Activated naive CD8-positive, alpha-beta T cell (primary cell): ENCODE measurements at regions not wholly inside any gene's neighbourhood (a gene's known extent, or its start where the extent isn't known, plus 50 kb on each side); places are given as distances from the start of the nearest gene placed in this dataset.
"Not testable (repeated sequence)": the region's sequence is repeated elsewhere in the genome, so short reads cannot be mapped to it uniquely, and the experiment has no call there.

Experiments used
- H3K27ac Mint-ChIP-seq: one replicate; pipeline ENCODE4 v1.8.0; 2021; ENCODE audit warnings: mixed read lengths
- H3K27me3 Mint-ChIP-seq: one replicate; pipeline ENCODE4 v1.8.0; 2021; ENCODE audit warnings: mixed read lengths
- H3K36me3 Mint-ChIP-seq: one replicate; pipeline ENCODE4 v1.8.0; 2021; ENCODE audit warnings: mixed read lengths
- H3K4me1 Mint-ChIP-seq: one replicate; pipeline ENCODE4 v1.8.0; 2021; ENCODE audit warnings: low read depth, mixed read lengths
- H3K4me3 Mint-ChIP-seq: one replicate; pipeline ENCODE4 v1.8.0; 2021; ENCODE audit warnings: mild to moderate bottlenecking, mixed read lengths
- H3K9me3 Mint-ChIP-seq: one replicate; pipeline ENCODE4 v1.8.0; 2021; ENCODE audit warnings: low read depth, mixed read lengths

DNA sequence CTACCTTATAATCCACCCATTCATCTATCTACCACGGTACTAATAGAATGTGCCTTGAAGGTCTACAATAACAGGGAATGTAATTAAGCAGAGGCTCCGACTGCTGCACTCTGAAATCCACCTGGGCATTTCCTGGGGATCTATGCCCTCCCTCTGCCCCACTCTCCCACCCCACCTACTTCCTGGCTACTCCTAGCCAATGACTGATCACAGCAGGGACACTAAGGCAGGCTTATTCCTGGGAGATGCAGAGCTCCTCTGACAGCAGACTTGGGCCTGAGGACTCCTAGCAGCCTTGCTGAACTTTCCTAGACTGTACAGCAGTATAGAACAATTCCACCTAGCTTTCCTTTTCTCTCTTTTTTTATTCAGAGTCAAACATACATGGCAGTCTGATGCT, 91.1 kb upstream of the DHRS4 start:
- H3K27me3 Mint-ChIP-seq, result peaks cover 7% of the 10 kb centered on the region
- no peaks in the 10 kb centered on the region for H3K9me3 Mint-ChIP-seq
- H3K36me3 Mint-ChIP-seq, result no peaks in the 10 kb centered on the region
- no peak overlapping the region for H3K27ac Mint-ChIP-seq
- H3K4me3 Mint-ChIP-seq, result no peak overlapping the region
- H3K4me1 Mint-ChIP-seq, result no peaks in the 10 kb centered on the region

DNA sequence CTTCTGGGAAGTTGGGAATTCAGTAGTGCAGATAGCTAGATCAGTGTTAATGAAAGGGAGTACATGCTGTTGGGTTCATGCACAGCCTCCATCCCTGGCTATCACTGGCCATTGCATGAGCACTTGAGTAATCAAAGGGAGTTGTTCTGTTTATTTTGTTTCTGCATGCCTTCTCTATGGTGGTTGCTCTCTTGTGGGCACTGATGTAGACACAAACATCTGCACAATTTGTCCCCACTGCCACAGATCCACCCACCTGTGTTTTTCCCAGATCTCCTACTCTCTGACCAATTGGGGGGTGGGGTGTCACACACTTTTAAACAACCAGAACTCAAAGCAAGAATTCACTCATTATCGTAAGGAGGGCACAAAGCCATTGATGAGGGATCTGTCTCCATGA, 89.7 kb upstream of the DHRS4 start:
- Mint-ChIP-seq H3K4me1 (no peaks in the 10 kb centered on the region), H3K36me3 (no peaks in the 10 kb centered on the region), H3K4me3 (no peak overlapping the region)

DNA sequence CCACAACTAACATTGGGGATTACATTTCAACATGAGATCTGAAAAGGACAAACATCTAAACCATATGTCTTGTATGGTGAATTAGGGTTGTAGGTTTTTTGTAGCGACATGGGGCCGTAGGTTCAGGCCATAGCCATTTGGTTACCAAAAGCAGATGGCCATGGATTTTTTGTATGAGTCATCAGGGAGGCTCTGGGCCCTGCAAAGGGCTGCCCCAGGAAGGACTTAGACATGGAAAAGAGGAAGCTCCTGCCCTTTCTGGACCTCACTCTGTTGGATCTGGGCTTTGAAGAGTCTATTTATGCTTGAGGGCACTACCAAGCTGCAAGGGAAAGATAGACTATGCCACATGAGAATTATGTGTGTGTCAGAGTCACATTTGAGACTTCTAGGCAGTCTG, 89.3 kb upstream of the DHRS4 start:
- H3K27ac Mint-ChIP-seq, result no peak overlapping the region

More for the DNA sequence above, 89.7 kb upstream of the DHRS4 start:
- no peak overlapping the region for H3K27ac Mint-ChIP-seq
- peaks cover 8% of the 10 kb centered on the region for H3K27me3 Mint-ChIP-seq
- no peaks in the 10 kb centered on the region for H3K9me3 Mint-ChIP-seq

DNA sequence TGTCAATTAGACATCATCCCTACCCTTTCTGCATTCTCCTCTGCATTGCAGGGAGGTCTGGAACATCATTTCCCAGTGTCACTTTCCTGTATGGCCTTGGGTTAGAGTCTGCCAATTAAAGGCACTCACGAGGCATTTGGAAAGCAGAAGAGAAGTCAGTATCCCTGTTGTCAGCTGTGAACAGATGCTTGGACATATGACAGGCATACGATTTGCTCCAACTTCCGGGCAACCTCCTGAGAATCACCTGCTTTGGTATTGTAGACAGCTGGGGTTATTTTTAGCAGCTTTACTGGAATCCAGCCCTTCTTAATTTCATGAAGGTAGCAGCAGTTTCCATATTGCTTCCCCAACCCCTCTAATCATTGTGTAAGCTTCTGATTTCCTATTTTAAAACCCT, 88.7 kb upstream of the DHRS4 start:
- Mint-ChIP-seq H3K27me3 (peaks cover 10% of the 10 kb centered on the region), H3K4me1 (no peaks in the 10 kb centered on the region), H3K27ac (no peak overlapping the region), H3K36me3 (no peaks in the 10 kb centered on the region), H3K9me3 (no peaks in the 10 kb centered on the region), H3K4me3 (no peak overlapping the region)

More for the DNA sequence above, 89.3 kb upstream of the DHRS4 start:
- Mint-ChIP-seq H3K9me3 (no peaks in the 10 kb centered on the region), H3K4me3 (no peak overlapping the region), H3K4me1 (no peaks in the 10 kb centered on the region), H3K36me3 (no peaks in the 10 kb centered on the region), H3K27me3 (peaks cover 8% of the 10 kb centered on the region)

DNA sequence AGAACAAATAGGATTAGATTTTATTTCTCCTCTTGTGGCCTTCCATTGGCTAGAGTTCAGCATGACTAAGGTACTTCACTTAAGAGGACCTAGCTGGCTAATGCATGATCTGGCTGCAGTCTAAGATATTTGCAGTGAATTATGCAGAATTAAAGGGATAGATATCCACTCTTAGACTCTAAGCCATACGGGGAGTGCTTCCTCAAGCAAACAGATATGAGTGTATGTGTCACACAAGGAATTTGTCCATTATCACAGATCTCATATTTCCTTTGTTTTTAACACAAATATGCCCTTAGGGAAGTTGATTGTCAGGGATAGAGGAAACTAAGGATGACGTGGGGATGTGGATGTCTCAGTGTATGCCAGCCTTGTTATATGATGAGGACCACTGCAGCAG, 88.1 kb upstream of the DHRS4 start:
- peaks cover 13% of the 10 kb centered on the region for H3K27me3 Mint-ChIP-seq
- no peaks in the 10 kb centered on the region for H3K9me3 Mint-ChIP-seq
- H3K27ac Mint-ChIP-seq, result no peak overlapping the region
- H3K36me3 Mint-ChIP-seq, result no peaks in the 10 kb centered on the region
- H3K4me1 Mint-ChIP-seq, result no peaks in the 10 kb centered on the region
- H3K4me3 Mint-ChIP-seq, result no peak overlapping the region

DNA sequence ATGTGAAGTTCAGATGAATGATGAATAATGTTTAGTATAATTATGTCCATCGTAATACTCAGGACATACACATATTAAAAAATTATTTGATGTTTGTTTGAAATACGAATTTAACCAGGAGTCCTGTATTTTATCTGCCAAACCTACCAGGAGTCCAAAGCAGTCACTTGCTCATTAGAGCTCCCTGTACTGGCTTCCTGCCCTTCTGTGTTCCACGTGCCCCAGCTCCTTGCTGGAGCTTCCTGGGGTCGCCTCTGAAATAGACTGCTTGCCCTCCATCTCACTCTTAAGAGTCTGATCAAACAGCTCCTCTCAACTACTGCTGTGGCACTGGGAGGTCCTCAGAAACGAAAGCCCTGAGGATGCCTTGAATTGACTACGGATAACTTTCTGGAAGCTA, 87.3 kb upstream of the DHRS4 start:
- Mint-ChIP-seq H3K27me3 (peaks cover 16% of the 10 kb centered on the region), H3K4me3 (no peak overlapping the region), H3K9me3 (no peaks in the 10 kb centered on the region), H3K27ac (no peak overlapping the region), H3K36me3 (no peaks in the 10 kb centered on the region), H3K4me1 (no peaks in the 10 kb centered on the region)

DNA sequence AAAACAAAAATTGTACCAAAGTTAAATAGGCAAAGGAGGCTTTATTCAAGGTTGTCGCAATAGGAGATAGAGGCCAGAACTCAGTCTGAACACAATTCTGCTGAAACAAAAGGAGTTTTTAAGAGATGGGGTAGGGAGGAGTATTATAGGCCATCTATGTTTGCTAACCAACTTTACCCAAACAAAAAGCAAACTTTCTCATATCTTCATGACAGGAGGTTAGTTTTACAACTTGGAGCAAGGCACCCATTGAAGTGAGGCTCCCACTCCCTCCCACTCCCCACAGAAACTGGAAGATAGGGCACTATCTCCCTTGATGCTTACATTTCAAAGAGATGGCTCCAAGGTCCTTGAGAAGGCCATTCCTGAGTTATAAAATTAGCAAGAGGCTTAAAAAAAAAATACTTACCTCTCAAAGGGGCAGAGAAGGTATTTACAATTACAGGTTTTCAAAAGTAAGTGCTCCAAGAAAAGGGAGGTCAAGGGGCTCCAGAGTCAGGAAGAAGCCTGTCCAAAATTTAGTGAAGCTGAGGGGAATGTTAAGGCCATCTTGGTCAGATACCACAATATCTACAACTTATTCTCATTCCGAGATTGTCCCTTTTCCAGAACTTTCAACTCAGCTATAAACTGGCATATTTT, 84.4 kb upstream of the DHRS4 start:
- Mint-ChIP-seq H3K27ac (no peak overlapping the region), H3K27me3 (peaks cover 18% of the 10 kb centered on the region), H3K4me3 (no peak overlapping the region), H3K4me1 (no peaks in the 10 kb centered on the region), H3K9me3 (no peaks in the 10 kb centered on the region), H3K36me3 (peaks cover 2% of the 10 kb centered on the region)

DNA sequence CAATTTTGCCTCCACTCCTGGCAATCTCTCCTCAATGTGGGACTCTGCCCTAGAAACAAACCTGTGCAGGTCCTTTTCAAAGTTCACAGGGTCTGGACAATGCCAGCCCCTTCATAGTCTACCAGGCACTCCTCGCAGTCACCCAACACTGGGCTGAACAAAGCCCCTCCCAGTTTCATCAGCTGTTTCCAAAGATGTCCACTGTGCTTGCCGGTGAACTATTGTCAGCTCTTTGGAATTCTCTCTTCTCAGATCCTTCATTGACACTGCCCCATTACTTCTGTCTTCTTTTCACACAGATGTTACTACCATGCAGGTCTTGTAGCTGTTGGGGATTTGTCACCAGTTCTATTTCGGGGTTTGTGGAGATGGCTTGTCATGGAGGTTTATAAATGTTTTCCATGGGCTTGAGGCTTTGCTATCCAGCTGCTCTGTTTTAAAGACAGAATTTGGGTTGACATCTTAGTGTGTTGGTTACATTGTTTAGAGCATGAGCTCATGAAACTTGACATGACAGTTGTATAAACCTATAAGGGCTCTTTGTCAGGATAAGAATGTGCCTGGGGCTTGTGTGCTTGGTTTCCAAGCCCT, 77.3 kb upstream of the DHRS4 start:
- H3K4me1 Mint-ChIP-seq, result no peaks in the 10 kb centered on the region
- H3K4me3 Mint-ChIP-seq, result no peak overlapping the region
- H3K27me3 Mint-ChIP-seq, result peaks cover 7% of the 10 kb centered on the region
- peaks cover 8% of the 10 kb centered on the region for H3K36me3 Mint-ChIP-seq
- H3K27ac Mint-ChIP-seq, result no peak overlapping the region
- no peaks in the 10 kb centered on the region for H3K9me3 Mint-ChIP-seq

DNA sequence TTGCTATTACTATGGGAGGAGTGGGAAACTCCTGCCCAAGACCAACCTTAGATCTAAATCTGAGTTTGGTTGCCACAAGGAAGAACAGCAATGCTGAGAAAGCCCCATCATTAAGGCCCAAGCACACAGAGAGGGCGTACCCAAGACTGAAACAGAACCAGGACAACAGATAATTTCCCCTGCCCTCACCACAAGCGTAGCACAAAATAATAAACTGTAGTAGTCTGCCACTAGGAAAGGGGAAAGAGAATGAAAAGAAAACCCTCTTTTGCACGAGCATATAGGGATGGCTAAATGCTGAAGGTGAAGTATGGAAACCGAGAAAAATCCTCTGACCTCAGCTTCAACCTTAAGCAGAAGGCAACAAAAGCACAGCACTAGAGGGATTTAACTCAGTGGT, 76.5 kb upstream of the DHRS4 start:
- Mint-ChIP-seq H3K27me3 (peaks cover 6% of the 10 kb centered on the region), H3K4me3 (no peak overlapping the region), H3K4me1 (no peaks in the 10 kb centered on the region), H3K27ac (no peak overlapping the region), H3K9me3 (no peaks in the 10 kb centered on the region), H3K36me3 (peaks cover 8% of the 10 kb centered on the region)

DNA sequence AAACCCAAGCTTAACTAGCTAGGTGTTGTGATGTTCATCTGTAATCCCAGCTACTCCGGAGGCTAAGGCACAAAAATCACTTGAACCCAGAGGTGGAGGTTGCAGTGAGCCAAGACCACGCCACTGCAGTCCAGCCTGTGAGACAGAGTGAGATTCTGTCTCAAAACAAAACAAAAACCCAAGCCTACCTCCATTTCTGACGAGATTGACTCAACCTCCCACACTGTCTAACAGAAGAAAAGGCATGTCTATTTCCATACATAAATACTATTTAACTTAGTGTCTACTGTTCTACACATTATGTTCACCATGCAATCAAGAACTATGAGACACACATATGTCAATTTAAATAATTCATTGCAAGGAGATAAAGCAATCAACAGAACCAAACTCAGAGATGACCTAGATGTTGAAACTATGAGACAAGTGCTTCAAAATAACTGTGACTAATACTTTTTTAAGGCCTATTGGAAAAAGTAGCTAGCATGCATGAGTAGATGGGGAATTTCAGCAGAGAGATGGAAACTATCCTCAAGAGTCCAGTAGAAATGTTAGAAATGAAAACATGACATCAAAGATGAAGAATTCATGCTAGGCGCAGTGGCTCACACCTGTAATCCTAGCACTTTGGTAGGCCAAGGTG, 75.9 kb upstream of the DHRS4 start:
- Mint-ChIP-seq H3K4me1 (no peaks in the 10 kb centered on the region), H3K9me3 (no peaks in the 10 kb centered on the region), H3K4me3 (no peak overlapping the region), H3K27ac (peak overlapping the region; percentile 36), H3K36me3 (peaks cover 8% of the 10 kb centered on the region), H3K27me3 (peaks cover 6% of the 10 kb centered on the region)

DNA sequence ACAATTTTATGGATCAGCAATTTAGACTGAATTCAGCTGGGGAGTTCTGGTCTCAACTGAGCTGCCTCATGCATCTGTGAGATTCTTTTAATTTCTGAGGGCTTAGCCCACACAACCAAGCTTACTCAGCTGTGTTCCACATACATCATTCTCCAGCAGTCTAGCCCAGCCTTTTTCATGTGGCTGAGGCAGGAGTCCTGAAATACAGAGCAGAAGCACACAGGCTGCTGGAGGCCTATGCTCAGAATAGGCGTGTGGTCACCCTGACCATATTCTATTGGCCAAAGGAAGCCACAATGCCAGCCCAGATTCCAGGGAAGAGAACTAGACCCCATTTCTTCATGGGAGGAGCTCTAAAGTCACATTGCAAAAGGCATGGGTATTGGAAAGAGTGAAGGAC, 72.3 kb upstream of the DHRS4 start:
- Mint-ChIP-seq H3K4me3 (no peak overlapping the region), H3K4me1 (no peaks in the 10 kb centered on the region), H3K27ac (no peak overlapping the region), H3K36me3 (peaks cover 3% of the 10 kb centered on the region), H3K27me3 (peaks cover 3% of the 10 kb centered on the region), H3K9me3 (no peaks in the 10 kb centered on the region)

DNA sequence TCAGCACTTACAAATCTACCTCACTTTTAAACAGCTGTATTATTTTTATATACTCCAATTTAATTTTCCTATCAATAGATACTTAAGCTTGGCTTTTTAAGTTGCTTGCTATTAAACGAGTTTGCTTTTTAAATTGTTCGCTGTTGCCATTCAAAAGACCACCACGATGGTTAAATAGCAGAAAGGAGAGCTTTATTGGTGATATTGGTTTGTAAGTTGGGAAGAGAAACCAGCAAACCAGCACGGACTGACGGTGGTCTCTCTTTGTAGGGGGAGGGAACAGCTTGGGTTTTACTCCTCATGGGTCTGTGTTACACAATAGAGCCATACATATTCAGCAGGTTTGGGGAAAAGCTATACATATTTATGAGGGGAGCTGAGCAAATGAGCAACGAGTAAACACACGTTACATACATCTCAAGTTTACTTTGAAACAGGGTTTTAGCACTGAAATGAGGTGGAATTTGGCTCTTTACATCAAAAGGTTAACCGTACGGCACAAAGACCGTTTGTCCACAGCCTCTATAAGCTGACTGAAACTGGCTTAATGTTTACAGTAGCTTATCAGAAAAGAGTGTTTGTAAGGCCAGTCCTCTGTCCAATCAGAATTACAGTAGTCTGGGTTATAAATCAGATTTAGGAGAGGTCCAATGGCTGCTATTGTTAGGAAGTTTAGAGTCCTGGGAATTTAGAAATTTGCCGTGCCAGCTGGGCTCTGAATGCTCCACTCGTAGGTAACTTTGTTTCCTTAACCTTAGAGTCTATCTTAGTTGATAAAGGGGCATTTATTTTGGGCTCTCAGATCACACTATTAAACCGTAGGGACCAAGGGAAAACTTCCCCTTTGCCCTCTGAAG, 69.7 kb upstream of the DHRS4 start:
- Mint-ChIP-seq H3K36me3 (peaks cover 2% of the 10 kb centered on the region), H3K27me3 (peaks cover 11% of the 10 kb centered on the region), H3K4me1 (no peaks in the 10 kb centered on the region), H3K4me3 (no peak overlapping the region), H3K9me3 (no peaks in the 10 kb centered on the region), H3K27ac (no peak overlapping the region)

DNA sequence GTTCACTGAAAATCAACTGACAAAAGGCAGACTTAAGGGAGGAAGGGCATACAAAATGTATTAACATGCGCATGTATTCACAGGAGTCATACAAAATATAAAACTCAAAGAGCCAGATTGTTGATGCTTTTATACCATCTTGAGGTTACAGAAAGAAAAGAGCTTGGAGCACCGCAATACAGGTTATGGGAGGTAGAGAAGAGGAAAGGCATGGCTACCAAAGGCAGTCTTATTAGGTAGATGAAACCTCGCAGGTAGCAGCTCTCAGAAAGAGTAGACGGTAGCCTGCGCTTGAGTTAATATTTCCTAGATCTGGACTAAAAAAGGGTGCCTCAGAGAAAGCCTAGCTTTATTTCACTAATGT, 69.0 kb upstream of the DHRS4 start:
- H3K27ac Mint-ChIP-seq, result no peak overlapping the region
- H3K9me3 Mint-ChIP-seq, result no peaks in the 10 kb centered on the region
- H3K27me3 Mint-ChIP-seq, result peaks cover 15% of the 10 kb centered on the region
- no peak overlapping the region for H3K4me3 Mint-ChIP-seq
- H3K4me1 Mint-ChIP-seq, result no peaks in the 10 kb centered on the region
- H3K36me3 Mint-ChIP-seq, result peaks cover 2% of the 10 kb centered on the region

DNA sequence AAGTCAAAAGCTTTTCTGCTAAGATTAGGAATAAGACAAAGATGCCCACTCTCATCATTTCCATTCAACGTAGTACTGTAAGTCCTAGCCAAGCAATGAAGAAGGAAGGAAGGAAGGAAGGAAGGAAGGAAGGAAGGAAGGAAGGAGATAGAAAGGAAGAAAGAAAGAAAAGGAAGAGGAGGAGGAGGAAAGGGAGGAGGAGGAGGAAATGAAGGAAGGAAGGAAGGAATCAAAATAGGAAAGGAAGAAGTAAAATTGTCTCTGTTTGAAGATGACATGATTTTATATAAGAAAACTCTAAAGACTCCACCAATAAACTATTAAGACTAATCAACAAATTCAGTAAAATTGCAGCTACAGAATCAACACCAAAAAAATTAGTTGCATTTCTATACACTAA, 66.0 kb upstream of the DHRS4 start:
- Mint-ChIP-seq H3K27ac (no peak overlapping the region), H3K36me3 (peaks cover 2% of the 10 kb centered on the region), H3K27me3 (peaks cover 15% of the 10 kb centered on the region), H3K4me3 (no peak overlapping the region), H3K9me3 (no peaks in the 10 kb centered on the region), H3K4me1 (no peaks in the 10 kb centered on the region)

DNA sequence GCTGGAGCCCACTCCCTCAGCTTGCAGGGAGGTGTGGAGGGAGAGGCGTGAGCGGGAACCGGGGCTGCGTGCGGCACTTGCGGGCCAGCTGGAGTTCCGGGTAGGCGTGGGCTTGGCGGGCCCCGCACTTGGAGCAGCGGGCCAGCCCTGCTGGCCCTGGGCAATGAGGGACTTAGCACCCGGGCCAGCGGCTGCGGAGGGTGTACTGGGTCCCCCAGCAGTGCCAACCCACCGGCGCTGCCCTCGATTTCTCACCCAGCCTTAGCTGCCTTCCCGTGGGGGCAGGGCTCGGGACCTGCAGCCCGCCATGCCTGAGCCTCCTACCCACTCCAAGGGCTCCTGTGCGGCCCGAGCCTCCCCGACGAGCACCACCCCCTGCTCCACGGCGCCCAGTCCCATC, 61.9 kb upstream of the DHRS4 start:
- not testable (repeated sequence) for H3K27ac Mint-ChIP-seq
- peaks cover 18% of the 10 kb centered on the region for H3K27me3 Mint-ChIP-seq

More for the DNA sequence above, 61.9 kb upstream of the DHRS4 start:
- H3K36me3 Mint-ChIP-seq, H3K9me3 Mint-ChIP-seq, H3K4me1 Mint-ChIP-seq, H3K4me3 Mint-ChIP-seq: not testable (repeated sequence)
